ENCODE measurements at regions not wholly inside any gene's neighbourhood (a gene's known extent, or its start where the extent isn't known, plus 50 kb on each side); places are given as distances from the start of the nearest gene placed in this dataset.

GRCh38 chr2:8403876-8404275, 278.0 kb upstream of the ID2 start:
- TF ChIP-seq EZH2phosphoT487 (IDR thresholded peaks at IDR 0.05; ENCODE audit: borderline replicate concordance), result no peak
- TF ChIP-seq, protein P1, sequence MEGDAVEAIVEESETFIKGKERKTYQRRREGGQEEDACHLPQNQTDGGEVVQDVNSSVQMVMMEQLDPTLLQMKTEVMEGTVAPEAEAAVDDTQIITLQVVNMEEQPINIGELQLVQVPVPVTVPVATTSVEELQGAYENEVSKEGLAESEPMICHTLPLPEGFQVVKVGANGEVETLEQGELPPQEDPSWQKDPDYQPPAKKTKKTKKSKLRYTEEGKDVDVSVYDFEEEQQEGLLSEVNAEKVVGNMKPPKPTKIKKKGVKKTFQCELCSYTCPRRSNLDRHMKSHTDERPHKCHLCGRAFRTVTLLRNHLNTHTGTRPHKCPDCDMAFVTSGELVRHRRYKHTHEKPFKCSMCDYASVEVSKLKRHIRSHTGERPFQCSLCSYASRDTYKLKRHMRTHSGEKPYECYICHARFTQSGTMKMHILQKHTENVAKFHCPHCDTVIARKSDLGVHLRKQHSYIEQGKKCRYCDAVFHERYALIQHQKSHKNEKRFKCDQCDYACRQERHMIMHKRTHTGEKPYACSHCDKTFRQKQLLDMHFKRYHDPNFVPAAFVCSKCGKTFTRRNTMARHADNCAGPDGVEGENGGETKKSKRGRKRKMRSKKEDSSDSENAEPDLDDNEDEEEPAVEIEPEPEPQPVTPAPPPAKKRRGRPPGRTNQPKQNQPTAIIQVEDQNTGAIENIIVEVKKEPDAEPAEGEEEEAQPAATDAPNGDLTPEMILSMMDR (conservative IDR thresholded peaks at IDR 0.05; ENCODE audit: low read length), result no peak
- no peaks in the 10 kb centered on the region for H3K36me3 ChIP-seq (ENCODE audit: insufficient read depth, low read length)
- H3F3A ChIP-seq (ENCODE audit: low read depth), result no peaks in the 10 kb centered on the region

GRCh38 chr2:8405334-8405733, 276.5 kb upstream of the ID2 start:
- no peak overlapping the region for H3K4me2 ChIP-seq (ENCODE audit: low read depth, low read length, poor library complexity, severe bottlenecking)
- no peak overlapping the region for H2AFZ ChIP-seq (ENCODE audit: low read length)
- TF ChIP-seq, protein P1 (conservative IDR thresholded peaks at IDR 0.05; ENCODE audit: low read length), result no peak
- no peak for TF ChIP-seq EZH2phosphoT487 (IDR thresholded peaks at IDR 0.05; ENCODE audit: borderline replicate concordance)
- H3K79me2 ChIP-seq (ENCODE audit: insufficient read depth, low read length), result no peaks in the 10 kb centered on the region
- H3K4me3 ChIP-seq (ENCODE audit: low read length, poor library complexity, severe bottlenecking), result no peak overlapping the region
- no peaks in the 10 kb centered on the region for H3K27me3 ChIP-seq (ENCODE audit: insufficient read depth, low read length, poor library complexity, severe bottlenecking)
- H3F3A ChIP-seq (ENCODE audit: low read depth), result no peaks in the 10 kb centered on the region
- H3K4me1 ChIP-seq (ENCODE audit: insufficient read depth, low read length, poor library complexity, severe bottlenecking), result peaks cover 10% of the 10 kb centered on the region
- no peaks in the 10 kb centered on the region for H4K20me1 ChIP-seq (ENCODE audit: insufficient read depth, low read length, poor library complexity, severe bottlenecking)
- no peak overlapping the region for H3K9ac ChIP-seq (ENCODE audit: low read depth, low read length, poor library complexity, severe bottlenecking)
- no peaks in the 10 kb centered on the region for H3K36me3 ChIP-seq (ENCODE audit: insufficient read depth, low read length)
- H3K9me2 ChIP-seq (replicated peaks; ENCODE audit: low read depth, low read length), result no peaks in the 10 kb centered on the region
- H3K9me3 ChIP-seq (ENCODE audit: insufficient read depth, low read depth, low read length), result no peaks in the 10 kb centered on the region

More at GRCh38 chr2:8403876-8404275, 278.0 kb upstream of the ID2 start:
- Histone ChIP-seq H3K4me3 (ENCODE audit: low read length, poor library complexity, severe bottlenecking) (no peak overlapping the region), H3K9me2 (replicated peaks; ENCODE audit: low read depth, low read length) (no peaks in the 10 kb centered on the region), H3K27me3 (ENCODE audit: insufficient read depth, low read length, poor library complexity, severe bottlenecking) (no peaks in the 10 kb centered on the region), H4K20me1 (ENCODE audit: insufficient read depth, low read length, poor library complexity, severe bottlenecking) (no peaks in the 10 kb centered on the region), H3K9me3 (ENCODE audit: insufficient read depth, low read depth, low read length) (no peaks in the 10 kb centered on the region), H3K9ac (ENCODE audit: low read depth, low read length, poor library complexity, severe bottlenecking) (no peak overlapping the region), H2AFZ (ENCODE audit: low read length) (no peak overlapping the region), H3K4me2 (ENCODE audit: low read depth, low read length, poor library complexity, severe bottlenecking) (no peak overlapping the region), H3K79me2 (ENCODE audit: insufficient read depth, low read length) (no peaks in the 10 kb centered on the region), H3K4me1 (ENCODE audit: insufficient read depth, low read length, poor library complexity, severe bottlenecking) (peaks cover 10% of the 10 kb centered on the region)

GRCh38 chr2:8406271-8406670, 275.6 kb upstream of the ID2 start:
- no peaks in the 10 kb centered on the region for H3K36me3 ChIP-seq (ENCODE audit: insufficient read depth, low read length)
- no peaks in the 10 kb centered on the region for H3F3A ChIP-seq (ENCODE audit: low read depth)
- H3K79me2 ChIP-seq (ENCODE audit: insufficient read depth, low read length), result no peaks in the 10 kb centered on the region
- H3K4me2 ChIP-seq (ENCODE audit: low read depth, low read length, poor library complexity, severe bottlenecking), result no peak overlapping the region
- no peak overlapping the region for H2AFZ ChIP-seq (ENCODE audit: low read length)
- H3K9ac ChIP-seq (ENCODE audit: low read depth, low read length, poor library complexity, severe bottlenecking), result no peak overlapping the region
- no peak for TF ChIP-seq EZH2phosphoT487 (IDR thresholded peaks at IDR 0.05; ENCODE audit: borderline replicate concordance)
- TF ChIP-seq, protein P1 (conservative IDR thresholded peaks at IDR 0.05; ENCODE audit: low read length), result no peak
- no peak overlapping the region for H3K4me3 ChIP-seq (ENCODE audit: low read length, poor library complexity, severe bottlenecking)
- H3K9me2 ChIP-seq (replicated peaks; ENCODE audit: low read depth, low read length), result no peaks in the 10 kb centered on the region
- H3K9me3 ChIP-seq (ENCODE audit: insufficient read depth, low read depth, low read length), result no peaks in the 10 kb centered on the region
- H4K20me1 ChIP-seq (ENCODE audit: insufficient read depth, low read length, poor library complexity, severe bottlenecking), result no peaks in the 10 kb centered on the region
- H3K4me1 ChIP-seq (ENCODE audit: insufficient read depth, low read length, poor library complexity, severe bottlenecking), result peaks cover 10% of the 10 kb centered on the region
- no peaks in the 10 kb centered on the region for H3K27me3 ChIP-seq (ENCODE audit: insufficient read depth, low read length, poor library complexity, severe bottlenecking)

Measured in Loucy (cell line).